ENCODE measurements at regions not wholly inside any gene's neighbourhood (a gene's known extent, or its start where the extent isn't known, plus 50 kb on each side); places are given as distances from the start of the nearest gene placed in this dataset.

GRCh38 chr9:79465156-79465555, 106.6 kb upstream of the TLE4 start:
- Mint-ChIP-seq H3K4me3 (no peak overlapping the region), H3K27ac (no peak overlapping the region), H3K36me3 (ENCODE audit: low read depth) (no peaks in the 10 kb centered on the region), H3K9me3 (no peaks in the 10 kb centered on the region), H3K4me1 (ENCODE audit: low read depth) (peaks cover 15% of the 10 kb centered on the region), H3K27me3 (ENCODE audit: low read depth) (no peaks in the 10 kb centered on the region)

GRCh38 chr9:79469164-79469563, 102.6 kb upstream of the TLE4 start:
- no peaks in the 10 kb centered on the region for H3K27me3 Mint-ChIP-seq (ENCODE audit: low read depth)
- H3K9me3 Mint-ChIP-seq, result no peaks in the 10 kb centered on the region
- no peaks in the 10 kb centered on the region for H3K36me3 Mint-ChIP-seq (ENCODE audit: low read depth)
- H3K4me1 Mint-ChIP-seq (ENCODE audit: low read depth), result peaks cover 18% of the 10 kb centered on the region
- no peak overlapping the region for H3K4me3 Mint-ChIP-seq
- no peak overlapping the region for H3K27ac Mint-ChIP-seq

- Mint-ChIP-seq H3K36me3 (ENCODE audit: low read depth) (no peaks in the 10 kb centered on the region), H3K27me3 (ENCODE audit: low read depth) (no peaks in the 10 kb centered on the region), H3K4me1 (ENCODE audit: low read depth) (peaks cover 18% of the 10 kb centered on the region), H3K9me3 (no peaks in the 10 kb centered on the region), H3K4me3 (no peak overlapping the region), H3K27ac (no peak overlapping the region)
These were observed 100.8 kb upstream of the TLE4 start for GRCh38 chr9:79470954-79471353.

- no peaks in the 10 kb centered on the region for H3K36me3 Mint-ChIP-seq (ENCODE audit: low read depth)
- H3K4me1 Mint-ChIP-seq (ENCODE audit: low read depth), result peaks cover 18% of the 10 kb centered on the region
- no peaks in the 10 kb centered on the region for H3K27me3 Mint-ChIP-seq (ENCODE audit: low read depth)
- H3K4me3 Mint-ChIP-seq, result no peak overlapping the region
- H3K9me3 Mint-ChIP-seq, result no peaks in the 10 kb centered on the region
- no peak overlapping the region for H3K27ac Mint-ChIP-seq
These were observed 99.9 kb upstream of the TLE4 start for GRCh38 chr9:79471580-79472543.

GRCh38 chr9:79473704-79474103, 98.1 kb upstream of the TLE4 start:
- H3K9me3 Mint-ChIP-seq, result no peaks in the 10 kb centered on the region
- H3K4me3 Mint-ChIP-seq, result no peak overlapping the region
- peaks cover 17% of the 10 kb centered on the region for H3K4me1 Mint-ChIP-seq (ENCODE audit: low read depth)
- H3K36me3 Mint-ChIP-seq (ENCODE audit: low read depth), result no peaks in the 10 kb centered on the region
- no peaks in the 10 kb centered on the region for H3K27me3 Mint-ChIP-seq (ENCODE audit: low read depth)
- no peak overlapping the region for H3K27ac Mint-ChIP-seq

GRCh38 chr9:79477241-79477840, 94.4 kb upstream of the TLE4 start:
- no peaks in the 10 kb centered on the region for H3K4me1 Mint-ChIP-seq (ENCODE audit: low read depth)
- H3K4me3 Mint-ChIP-seq, result no peak overlapping the region
- no peak overlapping the region for H3K27ac Mint-ChIP-seq
- no peaks in the 10 kb centered on the region for H3K9me3 Mint-ChIP-seq
- H3K27me3 Mint-ChIP-seq (ENCODE audit: low read depth), result no peaks in the 10 kb centered on the region
- no peaks in the 10 kb centered on the region for H3K36me3 Mint-ChIP-seq (ENCODE audit: low read depth)

- no peaks in the 10 kb centered on the region for H3K27me3 Mint-ChIP-seq (ENCODE audit: low read depth)
- H3K4me1 Mint-ChIP-seq (ENCODE audit: low read depth), result no peaks in the 10 kb centered on the region
- H3K27ac Mint-ChIP-seq, result no peak overlapping the region
- no peak overlapping the region for H3K4me3 Mint-ChIP-seq
- H3K36me3 Mint-ChIP-seq (ENCODE audit: low read depth), result no peaks in the 10 kb centered on the region
- no peaks in the 10 kb centered on the region for H3K9me3 Mint-ChIP-seq
These were observed 93.6 kb upstream of the TLE4 start for GRCh38 chr9:79477955-79478771.

GRCh38 chr9:79480639-79481038, 91.1 kb upstream of the TLE4 start:
- H3K27ac Mint-ChIP-seq, result no peak overlapping the region
- no peaks in the 10 kb centered on the region for H3K4me1 Mint-ChIP-seq (ENCODE audit: low read depth)
- no peak overlapping the region for H3K4me3 Mint-ChIP-seq
- H3K27me3 Mint-ChIP-seq (ENCODE audit: low read depth), result no peaks in the 10 kb centered on the region
- H3K36me3 Mint-ChIP-seq (ENCODE audit: low read depth), result no peaks in the 10 kb centered on the region
- no peaks in the 10 kb centered on the region for H3K9me3 Mint-ChIP-seq

GRCh38 chr9:79481846-79482477, 89.8 kb upstream of the TLE4 start:
- H3K27me3 Mint-ChIP-seq (ENCODE audit: low read depth), result peaks cover 4% of the 10 kb centered on the region
- no peaks in the 10 kb centered on the region for H3K36me3 Mint-ChIP-seq (ENCODE audit: low read depth)
- no peak overlapping the region for H3K27ac Mint-ChIP-seq
- H3K4me3 Mint-ChIP-seq, result no peak overlapping the region
- no peaks in the 10 kb centered on the region for H3K4me1 Mint-ChIP-seq (ENCODE audit: low read depth)
- no peaks in the 10 kb centered on the region for H3K9me3 Mint-ChIP-seq

GRCh38 chr9:79485258-79485657, 86.5 kb upstream of the TLE4 start:
- peaks cover 4% of the 10 kb centered on the region for H3K27me3 Mint-ChIP-seq (ENCODE audit: low read depth)
- H3K4me1 Mint-ChIP-seq (ENCODE audit: low read depth), result no peaks in the 10 kb centered on the region
- no peak overlapping the region for H3K4me3 Mint-ChIP-seq
- H3K36me3 Mint-ChIP-seq (ENCODE audit: low read depth), result no peaks in the 10 kb centered on the region
- H3K27ac Mint-ChIP-seq, result no peak overlapping the region
- H3K9me3 Mint-ChIP-seq, result peaks cover 3% of the 10 kb centered on the region

GRCh38 chr9:79489261-79490000, 82.3 kb upstream of the TLE4 start:
- H3K4me3 Mint-ChIP-seq, result no peak overlapping the region
- H3K27me3 Mint-ChIP-seq (ENCODE audit: low read depth), result peaks cover 4% of the 10 kb centered on the region
- H3K27ac Mint-ChIP-seq, result no peak overlapping the region
- H3K9me3 Mint-ChIP-seq, result peaks cover 11% of the 10 kb centered on the region
- no peaks in the 10 kb centered on the region for H3K4me1 Mint-ChIP-seq (ENCODE audit: low read depth)
- no peaks in the 10 kb centered on the region for H3K36me3 Mint-ChIP-seq (ENCODE audit: low read depth)

GRCh38 chr9:79490657-79491248, 81.0 kb upstream of the TLE4 start:
- H3K27me3 Mint-ChIP-seq (ENCODE audit: low read depth), result peaks cover 4% of the 10 kb centered on the region
- peaks cover 11% of the 10 kb centered on the region for H3K9me3 Mint-ChIP-seq
- no peaks in the 10 kb centered on the region for H3K36me3 Mint-ChIP-seq (ENCODE audit: low read depth)
- H3K4me1 Mint-ChIP-seq (ENCODE audit: low read depth), result no peaks in the 10 kb centered on the region
- no peak overlapping the region for H3K27ac Mint-ChIP-seq
- H3K4me3 Mint-ChIP-seq, result no peak overlapping the region

- no peak overlapping the region for H3K4me3 Mint-ChIP-seq
- no peak overlapping the region for H3K27ac Mint-ChIP-seq
- no peaks in the 10 kb centered on the region for H3K4me1 Mint-ChIP-seq (ENCODE audit: low read depth)
- no peaks in the 10 kb centered on the region for H3K27me3 Mint-ChIP-seq (ENCODE audit: low read depth)
- H3K36me3 Mint-ChIP-seq (ENCODE audit: low read depth), result no peaks in the 10 kb centered on the region
- peaks cover 11% of the 10 kb centered on the region for H3K9me3 Mint-ChIP-seq
These were observed 79.4 kb upstream of the TLE4 start for GRCh38 chr9:79492092-79493009.

All from T-helper 1 cell treated with Interleukin-12 subunit alpha and Interleukin-12 subunit beta and Interleukin-4 antibody, amounts not matched to agents 30 μg/mL and 1 μg/mL, for 36 hours (primary cell).